Endothelial cell (in vitro differentiated cells): ENCODE measurements at regions not wholly inside any gene's neighbourhood (a gene's known extent, or its start where the extent isn't known, plus 50 kb on each side); places are given as distances from the start of the nearest gene placed in this dataset.

Experiments used
- DNase-seq: peaks from one replicate; pipeline ENCODE4 v3.0.0; 2021; ENCODE audit warnings: low spot score
- H3K27ac Mint-ChIP-seq: one replicate; pipeline ENCODE4 v1.8.0; 2021; ENCODE audit warnings: mixed read lengths, inconsistent platforms; ENCODE audit not compliant: unreplicated experiment
- H3K27me3 Mint-ChIP-seq: one replicate; pipeline ENCODE4 v1.8.0; 2021; ENCODE audit warnings: mild to moderate bottlenecking, moderate library complexity, mixed read lengths, inconsistent platforms; ENCODE audit not compliant: unreplicated experiment
- H3K36me3 Mint-ChIP-seq: one replicate; pipeline ENCODE4 v1.8.0; 2021; ENCODE audit warnings: mild to moderate bottlenecking, low read depth, mixed read lengths, inconsistent platforms; ENCODE audit not compliant: unreplicated experiment
- H3K4me1 Mint-ChIP-seq: one replicate; pipeline ENCODE4 v1.8.0; 2021; ENCODE audit warnings: mild to moderate bottlenecking, mixed read lengths, inconsistent platforms; ENCODE audit not compliant: unreplicated experiment
- H3K4me3 Mint-ChIP-seq: one replicate; pipeline ENCODE4 v1.8.0; 2021; ENCODE audit warnings: mild to moderate bottlenecking, mixed read lengths, inconsistent platforms; ENCODE audit not compliant: unreplicated experiment
- H3K9me3 Mint-ChIP-seq: one replicate; pipeline ENCODE4 v1.8.0; 2021; ENCODE audit warnings: mixed read lengths, inconsistent platforms; ENCODE audit not compliant: unreplicated experiment
- CTCF ChIP-seq: fragments of 200-600 bp; sonication (generic); IDR thresholded peaks from one replicate; pipeline ENCODE4 v1.5.0; 2021; ENCODE audit warnings: antibody characterized with exemption; ENCODE audit not compliant: unreplicated experiment

- Mint-ChIP-seq H3K4me3 (no peak overlapping the region), H3K4me1 (peaks cover 3% of the 10 kb centered on the region), H3K27ac (no peak overlapping the region), H3K9me3 (no peaks in the 10 kb centered on the region), H3K36me3 (no peaks in the 10 kb centered on the region), H3K27me3 (no peaks in the 10 kb centered on the region)
- DNase-seq = no peak
- no peak for TF ChIP-seq CTCF
These were observed 68.3 kb downstream of the TEX13C start for GRCh38 chrX:125387945-125388344.

GRCh38 chrX:125394449-125394848 lies 74.8 kb downstream of the TEX13C start:
- Mint-ChIP-seq H3K36me3 (no peaks in the 10 kb centered on the region), H3K9me3 (no peaks in the 10 kb centered on the region), H3K27me3 (no peaks in the 10 kb centered on the region), H3K4me3 (no peak overlapping the region), H3K27ac (no peak overlapping the region), H3K4me1 (peaks cover 3% of the 10 kb centered on the region)
- TF ChIP-seq CTCF = no peak
- DNase-seq = no peak

- Mint-ChIP-seq H3K36me3 (no peaks in the 10 kb centered on the region), H3K27ac (no peak overlapping the region), H3K27me3 (no peaks in the 10 kb centered on the region), H3K4me1 (peaks cover under 1% of the 10 kb centered on the region), H3K9me3 (no peaks in the 10 kb centered on the region), H3K4me3 (no peak overlapping the region)
- no peak for DNase-seq
- no peak for TF ChIP-seq CTCF
These were observed 76.0 kb downstream of the TEX13C start for GRCh38 chrX:125395626-125396025.

- H3K9me3 Mint-ChIP-seq = no peaks in the 10 kb centered on the region
- no peaks in the 10 kb centered on the region for H3K36me3 Mint-ChIP-seq
- no peak overlapping the region for H3K4me3 Mint-ChIP-seq
- no peak overlapping the region for H3K27ac Mint-ChIP-seq
- no peaks in the 10 kb centered on the region for H3K4me1 Mint-ChIP-seq
- H3K27me3 Mint-ChIP-seq = no peaks in the 10 kb centered on the region
- DNase-seq = no peak
- TF ChIP-seq CTCF = no peak
These were observed 79.3 kb downstream of the TEX13C start for GRCh38 chrX:125398959-125399440.

GRCh38 chrX:125402807-125403206 lies 83.1 kb downstream of the TEX13C start:
- no peaks in the 10 kb centered on the region for H3K4me1 Mint-ChIP-seq
- no peak overlapping the region for H3K4me3 Mint-ChIP-seq
- H3K9me3 Mint-ChIP-seq = no peaks in the 10 kb centered on the region
- no peak for TF ChIP-seq CTCF
- no peak for DNase-seq
- H3K36me3 Mint-ChIP-seq = no peaks in the 10 kb centered on the region
- H3K27me3 Mint-ChIP-seq = no peaks in the 10 kb centered on the region
- H3K27ac Mint-ChIP-seq = no peak overlapping the region
